ENCODE measurements at regions not wholly inside any gene's neighbourhood (a gene's known extent, or its start where the extent isn't known, plus 50 kb on each side); places are given as distances from the start of the nearest gene placed in this dataset.

DNA sequence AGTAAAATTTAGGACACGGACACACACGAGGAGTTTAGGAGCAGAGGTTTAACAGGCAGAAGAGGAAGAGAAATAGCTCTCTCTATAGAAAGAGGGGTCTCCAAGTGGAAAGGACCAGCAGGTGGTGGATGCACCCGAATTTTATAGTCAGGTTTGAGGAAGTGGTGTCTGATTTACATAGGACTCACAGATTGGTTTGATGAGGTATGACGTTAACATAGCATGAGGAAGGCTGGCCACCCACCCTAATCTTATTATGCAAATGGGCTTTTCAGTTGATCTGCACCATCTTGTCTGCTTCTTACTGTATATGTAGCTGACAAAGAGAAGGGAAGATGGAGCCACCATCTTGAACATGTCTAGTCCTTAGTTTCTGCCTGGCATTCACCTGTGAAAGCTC lies 52.5 kb upstream of the RGS2 start (continued):
- TF ChIP-seq, protein P1, sequence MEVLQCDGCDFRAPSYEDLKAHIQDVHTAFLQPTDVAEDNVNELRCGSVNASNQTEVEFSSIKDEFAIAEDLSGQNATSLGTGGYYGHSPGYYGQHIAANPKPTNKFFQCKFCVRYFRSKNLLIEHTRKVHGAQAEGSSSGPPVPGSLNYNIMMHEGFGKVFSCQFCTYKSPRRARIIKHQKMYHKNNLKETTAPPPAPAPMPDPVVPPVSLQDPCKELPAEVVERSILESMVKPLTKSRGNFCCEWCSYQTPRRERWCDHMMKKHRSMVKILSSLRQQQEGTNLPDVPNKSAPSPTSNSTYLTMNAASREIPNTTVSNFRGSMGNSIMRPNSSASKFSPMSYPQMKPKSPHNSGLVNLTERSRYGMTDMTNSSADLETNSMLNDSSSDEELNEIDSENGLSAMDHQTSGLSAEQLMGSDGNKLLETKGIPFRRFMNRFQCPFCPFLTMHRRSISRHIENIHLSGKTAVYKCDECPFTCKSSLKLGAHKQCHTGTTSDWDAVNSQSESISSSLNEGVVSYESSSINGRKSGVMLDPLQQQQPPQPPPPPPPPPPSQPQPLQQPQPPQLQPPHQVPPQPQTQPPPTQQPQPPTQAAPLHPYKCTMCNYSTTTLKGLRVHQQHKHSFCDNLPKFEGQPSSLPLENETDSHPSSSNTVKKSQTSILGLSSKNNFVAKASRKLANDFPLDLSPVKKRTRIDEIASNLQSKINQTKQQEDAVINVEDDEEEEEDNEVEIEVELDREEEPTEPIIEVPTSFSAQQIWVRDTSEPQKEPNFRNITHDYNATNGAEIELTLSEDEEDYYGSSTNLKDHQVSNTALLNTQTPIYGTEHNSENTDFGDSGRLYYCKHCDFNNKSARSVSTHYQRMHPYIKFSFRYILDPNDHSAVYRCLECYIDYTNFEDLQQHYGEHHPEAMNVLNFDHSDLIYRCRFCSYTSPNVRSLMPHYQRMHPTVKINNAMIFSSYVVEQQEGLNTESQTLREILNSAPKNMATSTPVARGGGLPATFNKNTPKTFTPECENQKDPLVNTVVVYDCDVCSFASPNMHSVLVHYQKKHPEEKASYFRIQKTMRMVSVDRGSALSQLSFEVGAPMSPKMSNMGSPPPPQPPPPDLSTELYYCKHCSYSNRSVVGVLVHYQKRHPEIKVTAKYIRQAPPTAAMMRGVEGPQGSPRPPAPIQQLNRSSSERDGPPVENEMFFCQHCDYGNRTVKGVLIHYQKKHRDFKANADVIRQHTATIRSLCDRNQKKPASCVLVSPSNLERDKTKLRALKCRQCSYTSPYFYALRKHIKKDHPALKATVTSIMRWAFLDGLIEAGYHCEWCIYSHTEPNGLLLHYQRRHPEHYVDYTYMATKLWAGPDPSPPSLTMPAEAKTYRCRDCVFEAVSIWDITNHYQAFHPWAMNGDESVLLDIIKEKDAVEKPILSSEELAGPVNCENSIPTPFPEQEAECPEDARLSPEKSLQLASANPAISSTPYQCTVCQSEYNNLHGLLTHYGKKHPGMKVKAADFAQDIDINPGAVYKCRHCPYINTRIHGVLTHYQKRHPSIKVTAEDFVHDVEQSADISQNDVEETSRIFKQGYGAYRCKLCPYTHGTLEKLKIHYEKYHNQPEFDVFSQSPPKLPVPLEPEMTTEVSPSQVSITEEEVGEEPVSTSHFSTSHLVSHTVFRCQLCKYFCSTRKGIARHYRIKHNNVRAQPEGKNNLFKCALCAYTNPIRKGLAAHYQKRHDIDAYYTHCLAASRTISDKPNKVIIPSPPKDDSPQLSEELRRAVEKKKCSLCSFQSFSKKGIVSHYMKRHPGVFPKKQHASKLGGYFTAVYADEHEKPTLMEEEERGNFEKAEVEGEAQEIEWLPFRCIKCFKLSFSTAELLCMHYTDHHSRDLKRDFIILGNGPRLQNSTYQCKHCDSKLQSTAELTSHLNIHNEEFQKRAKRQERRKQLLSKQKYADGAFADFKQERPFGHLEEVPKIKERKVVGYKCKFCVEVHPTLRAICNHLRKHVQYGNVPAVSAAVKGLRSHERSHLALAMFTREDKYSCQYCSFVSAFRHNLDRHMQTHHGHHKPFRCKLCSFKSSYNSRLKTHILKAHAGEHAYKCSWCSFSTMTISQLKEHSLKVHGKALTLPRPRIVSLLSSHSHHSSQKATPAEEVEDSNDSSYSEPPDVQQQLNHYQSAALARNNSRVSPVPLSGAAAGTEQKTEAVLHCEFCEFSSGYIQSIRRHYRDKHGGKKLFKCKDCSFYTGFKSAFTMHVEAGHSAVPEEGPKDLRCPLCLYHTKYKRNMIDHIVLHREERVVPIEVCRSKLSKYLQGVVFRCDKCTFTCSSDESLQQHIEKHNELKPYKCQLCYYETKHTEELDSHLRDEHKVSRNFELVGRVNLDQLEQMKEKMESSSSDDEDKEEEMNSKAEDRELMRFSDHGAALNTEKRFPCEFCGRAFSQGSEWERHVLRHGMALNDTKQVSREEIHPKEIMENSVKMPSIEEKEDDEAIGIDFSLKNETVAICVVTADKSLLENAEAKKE (CRISPR knock-in tag; IDR thresholded peaks at IDR 0.05) = no peak
- no peak for TF ChIP-seq EZH2phosphoT487 (IDR thresholded peaks at IDR 0.05; ENCODE audit: unreplicated experiment)

DNA sequence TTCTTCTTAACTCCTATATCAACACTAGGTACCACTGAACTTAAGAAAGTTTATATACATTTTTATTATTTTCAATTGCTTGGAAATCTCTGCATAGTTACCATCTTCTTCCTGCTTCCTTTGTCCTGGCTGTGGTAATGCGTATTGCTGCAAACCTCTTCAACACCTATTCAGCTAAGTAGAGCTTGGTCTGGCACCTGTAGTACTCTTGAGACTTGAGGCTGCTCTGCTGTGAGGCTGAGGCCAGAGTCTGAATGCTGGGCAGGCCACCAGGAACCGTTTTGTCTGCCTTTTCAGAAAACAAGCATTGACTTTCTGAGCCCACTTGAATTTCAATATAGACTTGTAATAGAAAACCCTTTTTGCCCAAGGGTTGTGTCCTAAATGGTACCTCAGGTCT lies 52.0 kb upstream of the RGS2 start:
- DNase-seq (ENCODE audit: low spot score) (no peak), ATAC-seq (no peak)
- Mint-ChIP-seq H3K27me3 (ENCODE audit: insufficient read depth, low read depth, poor library complexity) (peaks cover 2% of the 10 kb centered on the region), H3K9me3 (peaks cover 5% of the 10 kb centered on the region; the same call in 1 of the 3 replicates), H3K4me1 (peaks cover 9% of the 10 kb centered on the region; the same call in 2 of the 3 replicates), H3K4me3 (no peak overlapping the region), H3K27ac (no peak overlapping the region), H3K36me3 (ENCODE audit: low read depth) (no peaks in the 10 kb centered on the region; the same call in 2 of the 3 replicates)
- Histone ChIP-seq H3K79me2 (replicated peaks; ENCODE audit: insufficient read depth) (no peaks in the 10 kb centered on the region), H4K20me1 (replicated peaks; ENCODE audit: insufficient read depth) (no peaks in the 10 kb centered on the region), H3K4me1 (ENCODE audit: insufficient read depth) (no peaks in the 10 kb centered on the region), H3K9me2 (ENCODE audit: insufficient read depth) (peaks cover 4% of the 10 kb centered on the region; the same call in 1 of the 2 replicates), H3K4me3 (no peak overlapping the region), H3F3A (replicated peaks; ENCODE audit: low read depth) (no peaks in the 10 kb centered on the region), H3K36me3 (ENCODE audit: insufficient read depth) (no peaks in the 10 kb centered on the region), H3K27ac (ENCODE audit: low read depth) (no peak overlapping the region), H3K27me3 (ENCODE audit: insufficient read depth) (no peaks in the 10 kb centered on the region), H2AFZ (peak overlapping the region; percentile 66), H3K4me2 (no peak overlapping the region)
- TF ChIP-seq, protein P2, sequence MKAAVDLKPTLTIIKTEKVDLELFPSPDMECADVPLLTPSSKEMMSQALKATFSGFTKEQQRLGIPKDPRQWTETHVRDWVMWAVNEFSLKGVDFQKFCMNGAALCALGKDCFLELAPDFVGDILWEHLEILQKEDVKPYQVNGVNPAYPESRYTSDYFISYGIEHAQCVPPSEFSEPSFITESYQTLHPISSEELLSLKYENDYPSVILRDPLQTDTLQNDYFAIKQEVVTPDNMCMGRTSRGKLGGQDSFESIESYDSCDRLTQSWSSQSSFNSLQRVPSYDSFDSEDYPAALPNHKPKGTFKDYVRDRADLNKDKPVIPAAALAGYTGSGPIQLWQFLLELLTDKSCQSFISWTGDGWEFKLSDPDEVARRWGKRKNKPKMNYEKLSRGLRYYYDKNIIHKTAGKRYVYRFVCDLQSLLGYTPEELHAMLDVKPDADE (IDR thresholded peaks at IDR 0.05) = no peak
- no peak for TF ChIP-seq JUNB (IDR thresholded peaks at IDR 0.05; ENCODE audit: unreplicated experiment)
- TF ChIP-seq, protein P1 (CRISPR knock-in tag; IDR thresholded peaks at IDR 0.05) = no peak
- no peak for TF ChIP-seq STAT1 (IDR thresholded peaks at IDR 0.05; ENCODE audit: unreplicated experiment)
- no peak for TF ChIP-seq ZNF331 (CRISPR knock-in tag; IDR thresholded peaks at IDR 0.05; ENCODE audit: low read depth)
- TF ChIP-seq, protein P3, sequence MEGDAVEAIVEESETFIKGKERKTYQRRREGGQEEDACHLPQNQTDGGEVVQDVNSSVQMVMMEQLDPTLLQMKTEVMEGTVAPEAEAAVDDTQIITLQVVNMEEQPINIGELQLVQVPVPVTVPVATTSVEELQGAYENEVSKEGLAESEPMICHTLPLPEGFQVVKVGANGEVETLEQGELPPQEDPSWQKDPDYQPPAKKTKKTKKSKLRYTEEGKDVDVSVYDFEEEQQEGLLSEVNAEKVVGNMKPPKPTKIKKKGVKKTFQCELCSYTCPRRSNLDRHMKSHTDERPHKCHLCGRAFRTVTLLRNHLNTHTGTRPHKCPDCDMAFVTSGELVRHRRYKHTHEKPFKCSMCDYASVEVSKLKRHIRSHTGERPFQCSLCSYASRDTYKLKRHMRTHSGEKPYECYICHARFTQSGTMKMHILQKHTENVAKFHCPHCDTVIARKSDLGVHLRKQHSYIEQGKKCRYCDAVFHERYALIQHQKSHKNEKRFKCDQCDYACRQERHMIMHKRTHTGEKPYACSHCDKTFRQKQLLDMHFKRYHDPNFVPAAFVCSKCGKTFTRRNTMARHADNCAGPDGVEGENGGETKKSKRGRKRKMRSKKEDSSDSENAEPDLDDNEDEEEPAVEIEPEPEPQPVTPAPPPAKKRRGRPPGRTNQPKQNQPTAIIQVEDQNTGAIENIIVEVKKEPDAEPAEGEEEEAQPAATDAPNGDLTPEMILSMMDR (conservative IDR thresholded peaks at IDR 0.05; ENCODE audit: low read depth in 2 of 2) = no peak

All from GM23338 (cell line).